Endothelial cell of umbilical vein (primary cell): ENCODE measurements at regions not wholly inside any gene's neighbourhood (a gene's known extent, or its start where the extent isn't known, plus 50 kb on each side); places are given as distances from the start of the nearest gene placed in this dataset.

Source experiments
- CTCF ChIP-seq, 2 donors: IDR thresholded peaks; 1 replicate in 1 of 2; 2 replicates in 1 of 2; pipeline ENCODE4 v1.5.1; 2011; ENCODE audit warnings: low read length in 2 of 2, mild to moderate bottlenecking in 2 of 2, moderate library complexity in 2 of 2, control low read depth in 1 of 2, inconsistent platforms in 1 of 2, low read depth in 1 of 2; ENCODE audit not compliant: insufficient read depth in 1 of 2; ENCODE audit errors: extremely low read depth in 1 of 2
- GATA2 ChIP-seq: IDR thresholded peaks from 2 replicates; pipeline ENCODE4 v1.7.0; 2011; ENCODE audit warnings: low read depth, mild to moderate bottlenecking, moderate library complexity, mixed read lengths, low read length; ENCODE audit not compliant: insufficient read length, insufficient read depth
- MAX ChIP-seq: IDR thresholded peaks from 2 replicates; pipeline ENCODE4 v1.6.1; 2011; ENCODE audit not compliant: insufficient read depth, insufficient read length
- POLR2A ChIP-seq: IDR thresholded peaks from 2 replicates; pipeline ENCODE4 v1.6.1; 2012; ENCODE audit warnings: low read depth, mild to moderate bottlenecking, control low read depth, low read length

GRCh38 chr22:46084376-46084775 is 66.0 kb upstream of the PPARA start:
- TF ChIP-seq POLR2A (no peak), CTCF (IDR thresholded peaks at IDR 0.05; ENCODE audit: extremely low read depth in 1 of 2, insufficient read depth in 1 of 2, low read depth in 1 of 2, low read length in 2 of 2) (no peak), GATA2 (no peak), MAX (no peak)
